SK-N-SH treated with all-trans-retinoic acid at 6 μM for 48 hours (cell line): ENCODE measurements at regions not wholly inside any gene's neighbourhood (a gene's known extent, or its start where the extent isn't known, plus 50 kb on each side); places are given as distances from the start of the nearest gene placed in this dataset.

Experiments
- CREB5 ChIP-seq: fragments of 250-450 bp; sonication (Bioruptor Pico); IDR thresholded peaks from 2 replicates; pipeline ENCODE4 v1.5.1; 2020; ENCODE audit warnings: low read depth, mild to moderate bottlenecking, moderate library complexity
- TOX ChIP-seq: fragments of 250-450 bp; sonication (Bioruptor Pico); IDR thresholded peaks from 2 replicates; pipeline ENCODE4 v1.8.0; 2021; ENCODE audit warnings: mild to moderate bottlenecking, moderate library complexity, borderline replicate concordance
- ZFP30 ChIP-seq: fragments of 450-650 bp; formaldehyde crosslinking; IDR thresholded peaks from 2 replicates; pipeline ENCODE4 v1.5.0; 2022; ENCODE audit warnings: mild to moderate bottlenecking, moderate library complexity
- ZNF565 ChIP-seq: fragments of 450-650 bp; formaldehyde crosslinking; conservative IDR thresholded peaks from 2 replicates; pipeline ENCODE4 v1.5.0; 2020; ENCODE audit warnings: low read depth, mild to moderate bottlenecking, moderate library complexity

GRCh38 chr2:4353668-4354067 lies 650.3 kb downstream of the DCDC2C start:
- no peak for TF ChIP-seq ZNF565 (CRISPR knock-in tag)
- no peak for TF ChIP-seq CREB5
- TF ChIP-seq ZFP30 (CRISPR knock-in tag), result no peak
- TF ChIP-seq TOX, result no peak
